ENCODE measurements at regions not wholly inside any gene's neighbourhood (a gene's known extent, or its start where the extent isn't known, plus 50 kb on each side); places are given as distances from the start of the nearest gene placed in this dataset.

GRCh38 chr17:6893382-6894205, 62.1 kb upstream of the TEKT1 start:
- H2AFZ ChIP-seq, result no peak overlapping the region
- no peak overlapping the region for H3K4me2 ChIP-seq
- H3K36me3 ChIP-seq (ENCODE audit: low read depth), result no peaks in the 10 kb centered on the region
- no peaks in the 10 kb centered on the region for H4K20me1 ChIP-seq (ENCODE audit: insufficient read depth)
- TF ChIP-seq EZH2 (IDR thresholded peaks at IDR 0.05; ENCODE audit: low read depth), result no peak
- TF ChIP-seq, protein P1, sequence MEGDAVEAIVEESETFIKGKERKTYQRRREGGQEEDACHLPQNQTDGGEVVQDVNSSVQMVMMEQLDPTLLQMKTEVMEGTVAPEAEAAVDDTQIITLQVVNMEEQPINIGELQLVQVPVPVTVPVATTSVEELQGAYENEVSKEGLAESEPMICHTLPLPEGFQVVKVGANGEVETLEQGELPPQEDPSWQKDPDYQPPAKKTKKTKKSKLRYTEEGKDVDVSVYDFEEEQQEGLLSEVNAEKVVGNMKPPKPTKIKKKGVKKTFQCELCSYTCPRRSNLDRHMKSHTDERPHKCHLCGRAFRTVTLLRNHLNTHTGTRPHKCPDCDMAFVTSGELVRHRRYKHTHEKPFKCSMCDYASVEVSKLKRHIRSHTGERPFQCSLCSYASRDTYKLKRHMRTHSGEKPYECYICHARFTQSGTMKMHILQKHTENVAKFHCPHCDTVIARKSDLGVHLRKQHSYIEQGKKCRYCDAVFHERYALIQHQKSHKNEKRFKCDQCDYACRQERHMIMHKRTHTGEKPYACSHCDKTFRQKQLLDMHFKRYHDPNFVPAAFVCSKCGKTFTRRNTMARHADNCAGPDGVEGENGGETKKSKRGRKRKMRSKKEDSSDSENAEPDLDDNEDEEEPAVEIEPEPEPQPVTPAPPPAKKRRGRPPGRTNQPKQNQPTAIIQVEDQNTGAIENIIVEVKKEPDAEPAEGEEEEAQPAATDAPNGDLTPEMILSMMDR (conservative IDR thresholded peaks at IDR 0.05), result no peak
- ChIA-PET POLR2A (ENCODE audit: unreplicated experiment) (no interaction called here), CTCF (no interaction called here)
- BruUV-seq (replicated peaks), result no TSS peak
- no peak overlapping the region for H3K4me3 ChIP-seq
- DNase-seq, result no peak
- no peaks in the 10 kb centered on the region for H3K9me2 ChIP-seq (ENCODE audit: insufficient read depth)
- H3K4me1 ChIP-seq (replicated peaks; ENCODE audit: insufficient read depth), result no peaks in the 10 kb centered on the region
- H3K27ac ChIP-seq, result no peak overlapping the region
- peaks cover 4% of the 10 kb centered on the region for H3K9me3 ChIP-seq (ENCODE audit: insufficient read depth, low read depth)
- H3K27me3 ChIP-seq (ENCODE audit: insufficient read depth, low read depth), result peaks cover 41% of the 10 kb centered on the region
- intact Hi-C loops (cut with micrococcal nuclease; ENCODE audit: unreplicated experiment), result no loop called here
- H3F3A ChIP-seq (ENCODE audit: insufficient read depth, low read depth), result no peaks in the 10 kb centered on the region
- no peaks in the 10 kb centered on the region for H3K79me2 ChIP-seq (ENCODE audit: low read depth)

DNA sequence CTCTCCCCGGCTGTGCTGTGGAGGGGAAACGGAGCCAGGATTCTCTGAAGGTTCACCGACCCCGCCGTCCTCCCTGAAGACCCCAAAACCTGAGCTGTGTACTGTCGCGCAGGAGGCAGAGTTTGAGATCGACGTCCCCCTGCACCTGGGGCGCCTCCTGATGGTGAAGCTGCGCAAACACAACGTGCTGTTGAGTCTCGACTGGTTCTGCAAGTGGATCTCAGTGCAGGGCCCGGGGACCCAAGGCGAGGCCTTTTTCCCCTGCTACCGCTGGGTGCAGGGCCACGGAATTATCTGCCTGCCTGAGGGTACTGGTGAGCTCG, 62.6 kb upstream of the TEKT1 start:
- no peaks in the 10 kb centered on the region for H4K20me1 ChIP-seq (ENCODE audit: insufficient read depth)
- no peaks in the 10 kb centered on the region; the same call in 1 of the 2 replicates for H3K9me3 ChIP-seq (ENCODE audit: insufficient read depth, low read depth)
- no peak for TF ChIP-seq EZH2 (IDR thresholded peaks at IDR 0.05; ENCODE audit: low read depth)
- TF ChIP-seq, protein P1 (conservative IDR thresholded peaks at IDR 0.05), result no peak; the same call in 1 of the 2 replicates
- intact Hi-C loops (cut with micrococcal nuclease; ENCODE audit: unreplicated experiment), result no loop called here
- H3K36me3 ChIP-seq (ENCODE audit: low read depth), result no peaks in the 10 kb centered on the region
- H2AFZ ChIP-seq, result no peak overlapping the region
- no peaks in the 10 kb centered on the region for H3K79me2 ChIP-seq (ENCODE audit: low read depth)
- no peak overlapping the region for H3K4me2 ChIP-seq
- BruUV-seq (replicated peaks), result no TSS peak
- no peaks in the 10 kb centered on the region for H3F3A ChIP-seq (ENCODE audit: insufficient read depth, low read depth)
- H3K27ac ChIP-seq, result no peak overlapping the region
- H3K4me3 ChIP-seq, result no peak overlapping the region
- ChIA-PET POLR2A (ENCODE audit: unreplicated experiment) (no interaction called here), CTCF (no interaction called here)
- no peaks in the 10 kb centered on the region for H3K4me1 ChIP-seq (replicated peaks; ENCODE audit: insufficient read depth)
- peaks cover 41% of the 10 kb centered on the region for H3K27me3 ChIP-seq (ENCODE audit: insufficient read depth, low read depth)
- H3K9me2 ChIP-seq (ENCODE audit: insufficient read depth), result no peaks in the 10 kb centered on the region
- DNase-seq, result no peak

DNA sequence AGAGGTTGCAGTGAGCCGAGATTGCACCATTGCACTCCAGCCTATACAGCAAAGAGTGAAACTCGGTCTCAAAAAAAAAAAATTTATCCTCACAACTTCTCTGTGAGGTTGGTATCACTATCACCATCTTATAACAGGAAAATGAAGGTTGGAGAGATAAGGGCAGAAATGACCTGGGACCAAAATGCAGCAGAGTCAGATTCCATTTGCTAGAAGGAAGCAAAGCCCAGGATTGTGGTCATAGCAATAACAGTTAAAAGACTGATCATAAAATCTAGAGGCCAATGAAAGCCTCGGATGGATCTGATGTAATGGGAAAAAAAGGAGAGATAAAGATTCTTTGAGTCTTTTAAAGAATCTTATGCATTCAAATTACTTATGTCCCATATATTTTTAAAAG, 69.6 kb upstream of the TEKT1 start:
- no peak for TF ChIP-seq EZH2 (IDR thresholded peaks at IDR 0.05; ENCODE audit: low read depth)
- TF ChIP-seq, protein P1 (conservative IDR thresholded peaks at IDR 0.05), result no peak
- H3K4me2 ChIP-seq, result no peak overlapping the region
- POLR2A ChIA-PET (ENCODE audit: unreplicated experiment), result no interaction called here
- H4K20me1 ChIP-seq (ENCODE audit: insufficient read depth), result no peaks in the 10 kb centered on the region
- no peaks in the 10 kb centered on the region for H3K79me2 ChIP-seq (ENCODE audit: low read depth)
- H3K9me2 ChIP-seq (ENCODE audit: insufficient read depth), result no peaks in the 10 kb centered on the region
- peaks cover 12% of the 10 kb centered on the region; the same call in 1 of the 2 replicates for H3K27me3 ChIP-seq (ENCODE audit: insufficient read depth, low read depth)
- intact Hi-C loops (cut with micrococcal nuclease; ENCODE audit: unreplicated experiment), result no loop called here
- no peak overlapping the region for H3K27ac ChIP-seq
- no peaks in the 10 kb centered on the region for H3K4me1 ChIP-seq (replicated peaks; ENCODE audit: insufficient read depth)
- no peak for DNase-seq
- H2AFZ ChIP-seq, result no peak overlapping the region
- no peaks in the 10 kb centered on the region for H3F3A ChIP-seq (ENCODE audit: insufficient read depth, low read depth)
- no TSS peak for BruUV-seq (replicated peaks)
- CTCF ChIA-PET, result no interaction called here
- H3K4me3 ChIP-seq, result no peak overlapping the region
- no peaks in the 10 kb centered on the region for H3K36me3 ChIP-seq (ENCODE audit: low read depth)
- H3K9me3 ChIP-seq (ENCODE audit: insufficient read depth, low read depth), result no peaks in the 10 kb centered on the region
